OCI-LY3 (cell line): ENCODE measurements at regions not wholly inside any gene's neighbourhood (a gene's known extent, or its start where the extent isn't known, plus 50 kb on each side); places are given as distances from the start of the nearest gene placed in this dataset.

Source experiments
- EZH2phosphoT487 ChIP-seq: fragments of 200-600 bp; shearing (Covaris generic); IDR thresholded peaks from 2 replicates; pipeline ENCODE4 v1.6.1; 2018; ENCODE audit warnings: antibody characterized with exemption, mixed run types, low read depth
- TF ChIP-seq, protein P1 (sequence below): fragments of 200-600, 300-600 bp; sonication (generic); IDR thresholded peaks from 2 replicates; pipeline ENCODE4 v1.5.1; 2014; ENCODE audit warnings: antibody characterized with exemption, low read length, low read depth

DNA sequence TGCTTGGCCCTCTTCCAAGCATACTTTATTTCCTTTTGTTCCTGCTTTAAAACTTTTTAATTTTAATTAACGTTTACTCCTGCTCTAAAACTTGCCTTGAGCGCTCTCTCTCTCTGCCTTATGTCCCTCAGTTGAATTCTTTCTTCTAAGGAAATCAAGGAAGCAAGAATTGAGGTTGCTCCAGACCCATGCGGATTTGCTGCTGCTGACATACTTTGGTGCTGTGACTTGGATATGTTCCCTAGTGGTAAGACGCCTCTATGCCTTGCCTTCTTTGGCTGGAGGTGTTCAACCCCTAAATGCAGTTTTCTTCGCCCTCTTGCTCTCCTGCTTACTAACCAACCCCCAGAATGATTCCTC lies 148.1 kb downstream of the ADSS2 start:
- TF ChIP-seq, protein P1, sequence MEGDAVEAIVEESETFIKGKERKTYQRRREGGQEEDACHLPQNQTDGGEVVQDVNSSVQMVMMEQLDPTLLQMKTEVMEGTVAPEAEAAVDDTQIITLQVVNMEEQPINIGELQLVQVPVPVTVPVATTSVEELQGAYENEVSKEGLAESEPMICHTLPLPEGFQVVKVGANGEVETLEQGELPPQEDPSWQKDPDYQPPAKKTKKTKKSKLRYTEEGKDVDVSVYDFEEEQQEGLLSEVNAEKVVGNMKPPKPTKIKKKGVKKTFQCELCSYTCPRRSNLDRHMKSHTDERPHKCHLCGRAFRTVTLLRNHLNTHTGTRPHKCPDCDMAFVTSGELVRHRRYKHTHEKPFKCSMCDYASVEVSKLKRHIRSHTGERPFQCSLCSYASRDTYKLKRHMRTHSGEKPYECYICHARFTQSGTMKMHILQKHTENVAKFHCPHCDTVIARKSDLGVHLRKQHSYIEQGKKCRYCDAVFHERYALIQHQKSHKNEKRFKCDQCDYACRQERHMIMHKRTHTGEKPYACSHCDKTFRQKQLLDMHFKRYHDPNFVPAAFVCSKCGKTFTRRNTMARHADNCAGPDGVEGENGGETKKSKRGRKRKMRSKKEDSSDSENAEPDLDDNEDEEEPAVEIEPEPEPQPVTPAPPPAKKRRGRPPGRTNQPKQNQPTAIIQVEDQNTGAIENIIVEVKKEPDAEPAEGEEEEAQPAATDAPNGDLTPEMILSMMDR = no peak
- no peak for TF ChIP-seq EZH2phosphoT487
